Fibroblast of skin of back (primary cell): ENCODE measurements at regions not wholly inside any gene's neighbourhood (a gene's known extent, or its start where the extent isn't known, plus 50 kb on each side); places are given as distances from the start of the nearest gene placed in this dataset.
A peak's percentile ranks its signal among the peaks of the same experiment; 100 is the strongest.
"Not testable (repeated sequence)": the region's sequence is repeated elsewhere in the genome, so short reads cannot be mapped to it uniquely, and the experiment has no call there.

Experiments
- DNase-seq: peaks from one replicate; pipeline ENCODE4 v3.0.0-alpha.2; 2013

DNA sequence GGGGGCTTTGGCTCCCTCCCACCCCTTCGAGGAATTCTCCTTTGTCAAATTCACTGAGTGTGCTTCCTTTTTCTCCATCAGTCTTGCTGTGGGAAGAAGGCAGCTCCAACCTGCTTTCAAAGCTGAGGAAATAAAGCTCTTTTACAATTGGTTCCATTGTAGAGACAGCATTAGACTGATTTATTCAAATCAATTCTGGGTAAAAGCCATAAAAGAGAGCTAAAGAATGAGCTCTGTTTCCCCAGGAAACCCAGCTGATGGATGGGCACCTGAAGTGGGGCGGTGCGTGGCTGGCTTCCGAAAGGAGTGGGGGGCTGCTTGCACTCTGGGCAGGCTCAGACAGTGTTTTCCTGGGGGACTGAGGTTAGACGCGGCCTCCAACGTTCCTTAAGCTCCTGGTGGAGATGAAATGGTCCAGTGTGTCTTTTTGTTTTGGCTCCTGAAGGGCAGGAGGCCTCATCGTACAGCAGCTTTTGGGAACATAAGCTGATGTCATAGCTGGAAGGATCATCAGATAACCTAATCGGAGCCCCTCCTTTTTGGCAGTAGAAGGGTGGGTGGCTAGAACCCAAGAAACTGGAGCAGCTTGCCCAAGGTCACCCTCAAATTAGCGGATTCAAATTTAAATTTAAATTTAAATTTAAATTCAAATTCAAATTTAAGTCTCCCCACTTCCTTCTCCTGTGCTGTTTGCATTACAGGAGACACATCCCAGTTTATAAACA, 128.5 kb upstream of the EEF2KMT start:
- no peak for DNase-seq

DNA sequence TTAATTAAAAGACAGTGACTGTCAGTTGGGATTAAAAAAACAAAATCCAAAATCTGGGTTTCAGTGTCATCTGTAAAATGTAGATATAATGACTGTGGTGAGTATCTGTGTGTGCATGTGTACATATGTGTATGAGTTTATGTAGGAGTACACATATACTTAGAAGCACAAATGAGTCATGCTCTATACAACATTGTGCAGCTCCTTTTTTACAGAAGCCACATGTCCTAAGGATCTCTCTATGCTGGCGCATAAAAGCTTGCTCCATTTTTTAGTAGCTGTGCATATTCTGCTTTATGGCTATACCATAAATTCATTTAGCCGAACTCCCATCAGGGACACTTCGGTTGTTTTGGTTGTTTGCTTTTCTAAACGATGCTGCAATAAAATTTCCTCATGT, 125.2 kb upstream of the EEF2KMT start:
- DNase-seq, result no peak

DNA sequence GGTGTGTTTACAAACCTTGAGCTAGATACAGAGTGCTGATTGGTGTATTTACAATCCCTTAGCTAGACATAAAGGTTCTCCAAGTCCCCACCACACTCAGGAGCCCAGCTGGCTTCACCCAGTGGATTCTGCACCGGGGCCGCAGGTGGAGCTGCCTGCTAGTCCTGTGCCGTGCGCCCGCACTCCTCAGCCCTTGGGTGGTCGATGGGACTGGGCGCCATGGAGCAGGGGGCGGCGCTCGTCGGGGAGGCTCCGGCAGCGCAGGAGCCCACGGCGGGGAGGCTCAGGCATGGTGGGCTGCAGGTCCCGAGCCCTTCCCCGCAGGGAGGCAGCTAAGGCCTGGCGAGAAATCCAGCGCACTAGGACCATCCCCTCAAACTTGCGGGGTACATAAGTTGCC, 124.2 kb upstream of the EEF2KMT start:
- DNase-seq, result not testable (repeated sequence)

DNA sequence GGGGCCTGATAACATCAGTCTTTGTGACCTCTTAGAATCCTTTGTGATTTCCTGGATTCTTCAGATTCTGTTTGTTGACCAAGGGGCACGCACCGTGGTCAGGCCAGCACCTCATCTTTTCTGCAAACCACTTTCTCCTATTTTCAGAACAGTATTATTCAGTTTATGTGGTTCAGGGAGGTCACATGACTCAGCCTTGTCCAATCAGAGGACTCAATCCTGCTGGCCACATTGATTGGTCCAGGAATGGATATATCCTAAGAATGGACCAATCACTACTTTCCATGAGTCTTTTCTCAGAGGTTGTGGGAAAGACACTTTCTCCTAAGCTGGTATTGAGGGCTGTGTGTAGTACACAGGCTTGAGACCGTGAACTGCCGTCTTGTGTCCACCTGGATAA, 123.1 kb upstream of the EEF2KMT start:
- no peak for DNase-seq

DNA sequence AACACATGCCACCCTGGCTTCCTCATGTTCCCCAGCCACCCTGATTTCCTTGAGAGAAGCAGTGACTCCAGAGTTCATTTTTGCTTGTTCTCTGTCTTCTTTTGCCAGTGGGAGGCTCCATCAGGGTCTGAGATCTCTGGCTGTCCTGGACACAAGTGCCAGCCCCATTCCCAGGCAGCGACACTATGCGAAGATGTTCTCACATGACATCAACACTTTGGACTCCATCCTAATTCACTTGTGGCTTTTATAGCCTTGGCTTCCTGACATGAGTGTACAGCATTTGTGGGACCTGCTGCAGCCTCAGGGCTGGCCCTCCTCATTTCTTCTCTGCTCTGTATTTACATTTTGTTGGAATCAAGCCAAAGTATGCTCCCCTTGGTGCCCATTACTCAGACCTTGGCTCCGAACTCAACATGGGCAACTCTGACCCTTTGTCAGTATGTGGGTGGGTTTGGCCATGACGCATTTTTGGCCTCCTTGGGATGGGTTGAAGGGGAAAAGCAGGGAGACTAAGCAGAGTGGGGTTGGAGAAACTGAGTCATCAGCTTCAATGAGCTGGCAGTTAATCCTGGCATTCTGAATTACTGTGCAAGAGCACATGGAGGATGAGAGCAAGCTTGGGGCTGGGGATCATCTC, 119.0 kb upstream of the EEF2KMT start:
- DNase-seq, result no peak

DNA sequence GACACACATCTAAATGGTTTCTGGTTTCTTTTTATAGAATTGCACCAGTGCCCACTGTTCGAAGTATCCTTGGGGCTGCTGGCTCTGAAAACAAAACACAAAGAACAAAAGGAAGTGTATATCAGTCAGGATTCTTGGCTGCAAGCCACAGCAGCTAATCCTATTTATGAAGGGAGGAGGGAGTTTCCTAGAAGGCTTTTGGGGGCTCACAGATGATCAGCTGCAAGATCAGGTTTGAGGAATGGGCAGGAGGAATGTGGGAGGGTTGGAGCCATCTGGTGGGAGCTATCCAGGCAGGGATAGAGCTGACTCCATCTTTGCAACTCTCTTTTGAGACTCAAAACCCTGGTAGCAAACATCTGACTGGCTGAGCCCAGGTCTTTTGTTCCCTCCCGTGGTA, 118.3 kb upstream of the EEF2KMT start:
- no peak for DNase-seq

DNA sequence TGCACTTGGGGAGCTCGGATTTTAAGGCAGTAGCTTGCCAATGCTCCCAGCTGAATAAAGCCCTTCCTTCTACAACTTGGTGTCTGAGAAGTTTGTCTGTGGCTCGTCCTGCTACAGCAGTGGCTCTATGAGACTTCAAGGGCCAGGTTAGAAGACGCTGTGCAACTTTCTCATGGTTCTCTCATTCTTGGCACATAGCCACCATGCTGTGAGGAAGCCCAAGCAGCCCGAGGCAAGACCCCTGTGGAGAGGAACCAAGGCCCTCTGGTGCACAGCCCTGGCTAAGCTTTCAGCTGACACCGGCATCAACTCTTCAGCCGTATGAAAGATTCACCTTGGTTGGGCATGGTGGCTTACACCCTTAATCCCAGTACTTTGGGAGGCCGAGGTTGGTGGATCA, 116.9 kb upstream of the EEF2KMT start:
- DNase-seq, result no peak

DNA sequence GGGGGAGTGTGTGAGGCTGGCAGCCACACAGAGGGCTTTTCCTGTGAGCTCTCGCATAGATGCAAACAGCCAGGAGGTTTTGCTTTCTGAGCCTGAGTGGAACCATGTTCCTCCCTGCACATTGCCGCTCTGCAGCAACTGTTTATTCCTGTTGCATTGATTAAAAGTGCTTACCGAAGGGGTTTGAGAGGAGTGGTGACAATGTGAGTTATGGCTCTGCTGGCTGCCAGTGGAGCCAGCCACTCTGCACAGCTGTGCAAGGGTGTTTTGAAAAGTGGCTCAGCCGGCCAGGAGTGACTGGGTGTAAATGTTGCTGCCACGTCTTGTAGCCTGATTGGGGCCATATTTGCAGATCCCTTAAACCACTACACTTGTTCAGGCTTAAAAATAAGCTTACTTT, 114.9 kb upstream of the EEF2KMT start:
- not testable (repeated sequence) for DNase-seq

DNA sequence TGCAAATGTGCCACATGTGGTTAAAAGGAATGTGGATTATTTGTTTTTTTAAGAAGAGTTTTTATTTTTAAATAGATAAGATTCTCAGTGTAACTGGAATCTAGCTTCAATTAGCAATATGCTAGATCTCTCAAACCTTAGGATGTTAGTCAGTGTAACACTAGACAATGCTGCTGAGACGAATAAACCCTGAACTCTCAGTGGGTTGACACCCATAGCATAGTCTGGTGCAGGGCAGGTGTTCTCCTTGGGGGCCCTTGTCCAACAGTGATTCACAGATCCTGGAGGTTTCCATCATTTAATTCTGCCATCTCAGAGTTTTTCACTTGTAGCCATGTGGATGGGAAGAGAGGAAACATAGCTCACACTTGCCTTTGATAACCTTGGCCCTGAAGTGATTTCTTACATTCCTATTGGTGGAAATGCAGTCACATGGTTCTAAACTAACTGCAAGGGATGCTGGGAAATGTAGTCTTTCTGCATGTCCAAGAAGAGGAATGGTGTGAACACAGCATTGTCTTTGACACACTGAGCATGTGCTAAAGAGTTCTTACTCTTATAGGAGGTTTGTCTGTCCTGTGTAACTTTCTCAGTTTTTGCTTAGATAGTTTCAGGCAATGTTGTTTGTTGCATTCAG, 110.4 kb upstream of the EEF2KMT start:
- peak; percentile 16 for DNase-seq

DNA sequence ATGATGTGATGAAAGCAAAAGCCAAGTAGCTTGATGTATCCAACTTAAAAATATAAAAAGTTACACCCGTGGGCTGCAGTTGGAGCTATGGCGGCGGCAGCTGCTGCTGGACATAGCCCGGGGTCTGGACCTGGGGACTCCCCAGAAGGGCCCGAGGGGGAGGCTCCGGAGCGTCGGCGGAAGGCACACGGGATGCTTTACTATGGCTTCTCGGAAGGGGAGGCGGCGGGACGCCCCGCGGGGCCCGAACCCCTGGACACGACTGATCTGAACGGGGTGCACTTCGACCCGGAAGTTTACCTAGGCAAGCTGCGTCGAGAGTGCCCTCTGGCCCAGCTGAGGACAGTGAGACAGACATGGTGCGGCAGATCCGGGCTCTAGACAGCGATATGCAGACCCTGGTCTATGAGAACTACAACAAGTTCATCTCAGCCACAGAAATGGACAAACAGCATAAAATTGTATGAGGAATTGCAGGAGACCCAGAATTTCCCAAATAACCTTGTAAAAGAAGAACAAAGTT, 109.5 kb upstream of the EEF2KMT start:
- no peak for DNase-seq

DNA sequence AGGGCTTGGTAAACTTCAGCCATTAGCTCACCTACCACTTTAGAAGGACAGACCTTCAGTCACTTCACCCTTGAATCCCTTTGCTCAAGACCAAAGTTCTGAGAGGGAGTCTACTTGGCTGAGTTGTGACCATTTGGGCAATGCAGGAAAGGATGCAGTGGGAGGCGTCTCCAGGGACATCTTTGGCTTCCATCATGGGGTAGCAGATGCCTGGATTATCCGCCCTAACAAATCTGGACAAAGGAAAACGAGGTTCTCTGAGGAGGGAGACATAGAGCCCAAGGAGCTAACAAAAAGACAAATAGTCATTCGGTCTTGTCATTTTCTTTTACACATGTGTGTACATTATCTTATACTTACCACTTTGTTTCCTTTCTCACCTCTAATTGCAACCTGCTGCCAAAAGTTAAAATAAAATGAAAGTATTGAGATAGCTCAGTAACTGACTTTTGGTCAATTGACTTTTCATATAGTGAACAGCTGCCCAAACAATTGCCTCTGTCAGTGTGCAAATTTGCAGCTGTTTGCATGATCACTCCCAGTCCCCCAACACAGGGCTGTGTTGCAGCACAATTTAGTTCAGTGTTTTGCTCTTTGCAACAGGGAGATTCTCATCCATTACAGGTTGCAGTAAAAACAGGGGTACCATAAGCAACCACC, 108.9 kb upstream of the EEF2KMT start:
- DNase-seq, result no peak

DNA sequence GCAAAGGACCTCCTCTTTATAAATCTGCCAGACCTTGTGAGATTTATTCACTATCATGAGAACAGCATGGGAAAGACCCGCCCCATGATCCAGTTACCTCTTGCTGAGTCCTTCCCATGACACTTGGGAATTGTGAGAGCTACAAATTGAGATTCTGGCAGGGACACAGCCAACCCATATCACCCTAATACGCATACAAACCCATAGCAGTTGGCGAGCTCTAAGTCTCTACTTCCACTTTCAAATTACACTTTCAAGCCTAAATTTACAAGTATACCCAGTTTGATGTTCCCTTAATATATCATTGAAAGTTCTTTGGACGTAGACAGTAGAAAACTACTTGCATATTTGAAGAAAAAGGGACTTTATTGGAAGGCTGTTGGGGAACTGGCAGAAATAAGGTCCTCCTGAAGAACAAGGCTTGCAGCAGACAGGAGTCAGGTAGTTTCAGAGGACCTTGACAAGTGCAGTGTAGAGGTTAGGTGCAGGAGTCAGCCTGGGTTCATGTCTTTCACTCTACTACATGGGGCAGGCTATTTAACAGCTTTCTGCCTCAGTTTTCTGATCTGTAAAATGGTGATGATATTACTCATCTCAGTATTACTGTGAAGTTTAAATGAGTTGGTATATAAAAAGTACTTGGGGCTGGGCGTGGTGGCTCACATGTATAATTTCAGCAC, 107.9 kb upstream of the EEF2KMT start:
- no peak for DNase-seq

DNA sequence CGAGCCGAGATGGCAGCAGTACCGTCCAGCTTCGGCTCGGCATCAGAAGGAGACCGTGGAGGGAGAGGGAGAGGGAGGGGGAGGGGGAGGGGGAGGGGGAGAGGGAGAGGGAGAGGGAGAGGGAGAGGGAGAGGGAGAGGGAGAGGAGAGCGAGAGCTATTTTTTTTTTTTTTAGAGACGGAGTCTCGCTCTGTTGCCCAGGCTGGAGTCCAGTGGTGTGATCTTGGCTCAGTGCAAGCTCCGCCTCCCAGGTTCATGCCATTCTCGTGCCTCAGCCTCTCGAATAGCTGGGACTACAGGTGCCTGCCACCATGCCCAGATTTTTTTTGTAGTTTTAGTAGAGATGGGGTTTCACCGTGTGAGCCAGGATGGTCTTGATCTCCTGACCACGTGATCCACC, 106.1 kb upstream of the EEF2KMT start:
- DNase-seq, result not testable (repeated sequence)

DNA sequence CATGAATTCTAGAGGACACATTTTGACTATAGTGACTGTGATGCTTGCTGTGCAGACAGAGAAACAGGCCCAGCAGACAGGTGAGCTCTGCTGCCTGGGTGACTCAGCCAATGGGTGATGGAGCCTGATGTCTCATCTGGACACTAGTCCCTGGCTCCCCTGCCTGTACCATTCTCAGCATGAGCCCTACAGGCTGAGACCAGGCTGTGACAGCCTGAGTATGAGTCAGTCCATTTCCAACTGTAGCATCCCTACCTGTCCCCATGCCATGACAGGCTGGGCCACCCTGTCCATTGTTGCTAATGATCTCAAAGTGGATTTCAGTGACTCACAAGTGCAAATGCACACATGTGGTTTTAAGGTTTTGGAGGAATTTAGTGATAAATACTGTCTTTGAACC, 102.5 kb upstream of the EEF2KMT start:
- DNase-seq, result no peak

DNA sequence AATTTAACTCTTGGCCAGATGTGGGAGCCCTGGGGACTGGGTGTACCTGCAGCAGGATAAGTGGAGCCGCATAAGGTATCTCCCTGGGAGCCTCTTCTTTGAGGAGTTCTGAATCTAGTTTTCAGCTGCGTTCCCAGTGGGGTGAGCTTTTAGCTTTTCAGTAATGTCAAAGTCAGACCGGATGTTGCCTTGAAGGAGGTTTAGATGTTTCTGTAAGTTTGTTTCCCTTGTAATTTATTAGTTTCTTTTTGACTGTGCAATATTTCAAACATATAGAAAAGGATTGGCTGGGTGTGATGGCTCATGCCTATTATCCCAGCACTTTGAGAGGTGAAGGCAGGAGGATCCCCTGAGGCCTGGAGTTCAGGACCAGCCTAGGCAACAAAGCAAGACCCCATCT, 98.6 kb upstream of the EEF2KMT start:
- no peak for DNase-seq

DNA sequence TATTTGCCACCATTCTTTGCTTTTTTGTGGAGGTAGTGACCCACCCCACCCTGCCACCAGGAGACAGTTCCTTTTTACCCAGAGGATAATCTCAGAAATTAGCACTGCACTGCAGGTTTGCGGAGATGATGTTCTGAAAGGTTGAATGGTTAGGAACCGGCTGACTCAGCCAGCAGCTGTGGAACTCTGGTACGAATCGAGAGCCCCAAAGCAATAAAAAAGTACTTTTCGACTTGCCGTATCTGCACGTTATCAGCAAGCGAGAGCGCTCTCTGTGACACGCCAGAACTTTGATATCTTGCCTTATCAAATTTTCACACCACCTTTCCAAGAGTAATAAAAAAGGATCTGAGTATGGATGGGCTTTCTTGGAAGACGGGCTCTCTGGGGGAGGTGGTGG, 96.3 kb upstream of the EEF2KMT start:
- DNase-seq, result no peak

DNA sequence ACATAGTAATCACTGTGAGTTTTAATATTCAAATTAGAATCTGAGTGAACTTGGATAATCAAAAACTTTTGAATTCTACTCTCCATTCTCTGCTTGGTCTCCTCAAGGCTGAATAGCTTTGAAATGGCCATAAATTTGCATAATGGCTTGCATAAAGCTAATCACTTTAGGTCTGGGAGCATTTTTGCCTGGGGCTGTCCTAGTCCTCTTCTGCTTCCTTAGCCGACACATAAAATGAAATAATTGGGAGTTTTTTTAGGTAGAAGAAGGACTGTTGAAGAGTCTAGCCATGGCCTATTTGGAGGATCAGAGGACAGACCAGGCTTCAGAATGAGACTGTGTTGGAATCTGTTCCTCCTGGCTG, 91.4 kb upstream of the EEF2KMT start:
- DNase-seq, result no peak

DNA sequence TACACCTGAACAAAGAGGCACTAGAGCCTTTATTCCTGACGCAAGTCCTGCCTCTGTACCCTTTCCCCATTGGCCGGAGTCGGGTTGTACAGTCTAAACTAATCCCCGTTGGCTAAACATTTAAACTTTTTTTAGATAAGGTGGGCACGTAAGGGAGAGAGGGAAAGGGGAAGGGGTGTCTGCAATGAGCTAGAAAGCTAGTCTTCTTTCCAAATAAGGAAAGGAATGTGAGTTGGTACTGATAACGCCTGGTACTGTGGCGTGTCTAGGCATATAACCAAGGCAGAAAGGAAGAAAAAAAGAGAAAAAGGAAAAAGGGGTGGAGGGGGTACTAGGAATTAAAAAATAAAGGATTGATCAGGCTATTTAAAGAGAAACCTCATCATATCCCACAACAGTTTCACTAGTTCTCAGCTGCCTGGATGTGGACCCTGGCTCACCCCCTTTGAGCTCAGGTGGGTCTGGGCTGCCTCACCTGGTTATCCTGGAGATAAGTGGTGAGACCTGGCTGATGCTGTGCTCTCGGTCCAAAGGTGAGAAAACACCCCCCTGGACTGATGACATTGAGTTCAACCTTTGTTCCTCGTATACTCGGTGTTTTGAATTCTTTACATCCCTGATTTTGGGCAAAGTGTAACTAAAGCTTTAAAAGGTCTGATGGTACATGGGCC, 90.9 kb upstream of the EEF2KMT start:
- DNase-seq, result no peak

DNA sequence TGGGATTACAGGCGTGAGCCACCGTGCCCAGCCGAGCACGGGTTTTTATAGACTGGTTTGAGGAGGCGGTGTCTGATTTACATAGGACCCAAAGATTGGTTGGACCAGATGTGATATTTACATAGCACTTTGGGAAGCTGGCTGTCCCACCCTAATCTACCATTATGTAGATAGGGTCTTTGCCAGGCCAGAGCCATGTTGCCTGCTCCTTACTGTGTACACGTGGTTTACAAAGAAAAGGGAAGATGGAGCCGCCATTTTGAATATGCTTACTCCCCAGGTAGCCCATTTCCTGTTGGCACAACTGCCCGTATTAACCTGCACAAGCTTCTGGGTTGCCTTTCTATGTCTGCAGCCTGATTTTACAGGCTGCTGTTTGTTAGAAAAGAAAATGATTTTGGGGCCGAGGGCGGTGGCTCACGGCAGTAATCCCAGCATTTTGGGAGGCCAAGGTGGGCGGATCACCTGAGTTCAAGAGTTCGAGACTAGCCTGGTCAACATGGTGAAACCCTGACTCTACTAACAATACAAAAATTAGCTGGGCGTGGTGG, 89.9 kb upstream of the EEF2KMT start:
- no peak for DNase-seq

DNA sequence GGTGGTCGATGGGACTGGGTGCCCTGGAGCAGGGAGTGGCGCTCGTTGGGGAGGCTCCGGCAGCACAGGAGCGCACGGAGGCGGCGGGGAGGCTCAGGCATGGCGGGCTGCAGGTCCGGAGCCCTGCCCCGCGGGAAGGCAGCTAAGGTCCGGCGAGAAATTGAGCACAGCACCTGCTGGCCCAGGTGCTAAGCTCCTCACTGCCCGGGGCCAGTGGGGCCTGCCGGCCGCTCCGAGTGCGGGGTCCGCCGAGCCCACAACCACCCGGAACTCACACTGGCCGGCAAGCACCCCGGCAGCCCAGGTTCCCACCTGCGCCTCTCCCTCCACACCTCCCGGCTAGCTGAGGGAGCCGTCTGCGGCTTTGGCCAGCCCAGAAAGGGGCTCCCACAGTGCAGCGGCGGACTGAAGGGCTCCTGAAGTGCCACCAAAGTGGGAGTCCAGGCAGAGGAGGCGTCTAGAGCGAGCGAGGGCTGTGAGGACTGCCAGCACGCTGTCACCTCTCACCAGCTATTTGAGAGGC, 88.8 kb upstream of the EEF2KMT start:
- no peak for DNase-seq

DNA sequence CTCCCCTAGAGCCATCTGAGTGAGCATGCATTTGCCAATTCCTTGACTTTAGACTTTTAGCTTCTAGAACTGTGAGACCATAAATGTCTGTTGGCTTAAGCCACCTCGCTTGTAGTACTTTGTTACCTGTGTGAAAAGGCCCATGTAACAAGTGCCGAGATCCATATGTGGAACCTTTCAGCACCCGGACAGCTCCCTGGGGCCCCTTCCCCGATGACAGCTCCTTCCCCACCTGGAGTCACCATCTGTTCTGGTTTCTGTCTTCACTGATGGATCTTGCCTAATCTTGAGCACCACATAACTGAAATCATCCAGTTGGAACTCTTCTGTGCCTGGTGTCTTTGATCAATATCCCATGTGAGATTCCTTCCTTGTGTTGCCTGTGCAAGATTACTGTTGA, 78.9 kb upstream of the EEF2KMT start:
- DNase-seq, result no peak

DNA sequence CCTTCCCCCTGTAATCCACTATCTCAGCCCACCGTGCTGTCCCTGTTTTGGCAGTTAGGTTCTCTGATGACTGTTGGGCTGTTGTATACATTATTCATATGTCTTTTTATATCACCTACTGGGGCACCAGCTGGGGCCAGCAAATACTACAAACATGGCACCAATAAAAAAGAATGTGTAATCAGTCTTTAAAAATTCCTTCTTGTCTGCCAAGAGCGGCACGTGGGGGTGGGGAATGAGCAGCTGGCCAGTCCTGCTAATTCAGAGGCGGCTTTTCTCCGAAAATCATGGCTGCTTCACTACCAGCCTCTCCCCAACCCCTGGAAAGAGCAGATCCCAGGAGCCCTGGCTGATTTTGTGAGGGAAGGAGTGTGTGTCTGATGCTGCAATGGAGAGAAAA, 77.7 kb upstream of the EEF2KMT start:
- no peak for DNase-seq
